Renal cortex interstitium (tissue), 11 donors: ENCODE measurements at regions not wholly inside any gene's neighbourhood (a gene's known extent, or its start where the extent isn't known, plus 50 kb on each side); places are given as distances from the start of the nearest gene placed in this dataset.

ENCODE experiments used
- DNase-seq, 11 donors: peaks; one replicate each; pipeline ENCODE4 v3.0.0-alpha.2; 2013; ENCODE audit warnings: low read depth in 9 of 11, low spot score in 4 of 11; ENCODE audit errors: extremely low read depth in 1 of 11

- no peak for DNase-seq
These were observed 51.4 kb upstream of the VCX3B start for GRCh38 chrX:8413279-8413678.
